NCI-H526 (cell line): ENCODE measurements at regions not wholly inside any gene's neighbourhood (a gene's known extent, or its start where the extent isn't known, plus 50 kb on each side); places are given as distances from the start of the nearest gene placed in this dataset.
A peak's percentile ranks its signal among the peaks of the same experiment; 100 is the strongest.

Source experiments
- DNase-seq, 2 experiments: peaks; one replicate each; lab custom pipeline; 2025; lab: John Stamatoyannopoulos, UW

DNA sequence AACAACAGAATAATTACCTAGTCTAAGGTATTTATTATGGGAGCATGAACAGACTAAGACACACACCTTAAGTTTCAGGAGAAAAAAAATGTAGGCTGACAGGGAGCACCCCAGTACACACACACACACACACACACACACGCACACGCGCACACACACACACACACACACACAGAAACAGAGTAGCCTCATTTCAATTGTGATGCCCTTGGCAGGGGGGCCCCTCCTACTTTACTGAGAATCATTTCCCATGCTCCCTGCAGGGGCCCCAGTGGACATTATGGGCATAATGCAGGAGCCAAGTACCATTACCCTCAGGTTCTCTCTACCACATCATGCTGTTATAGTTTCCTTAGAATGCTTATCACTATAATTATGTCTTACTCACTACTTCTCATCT is 104.9 kb downstream of the CDC7 start:
- no peak for DNase-seq

GRCh38 chr1:91606546-91607078 is 106.0 kb downstream of the CDC7 start:
- no peak for DNase-seq

GRCh38 chr1:91607686-91608085 is 107.0 kb downstream of the CDC7 start:
- peak; percentile 88 to 95 for DNase-seq

DNA sequence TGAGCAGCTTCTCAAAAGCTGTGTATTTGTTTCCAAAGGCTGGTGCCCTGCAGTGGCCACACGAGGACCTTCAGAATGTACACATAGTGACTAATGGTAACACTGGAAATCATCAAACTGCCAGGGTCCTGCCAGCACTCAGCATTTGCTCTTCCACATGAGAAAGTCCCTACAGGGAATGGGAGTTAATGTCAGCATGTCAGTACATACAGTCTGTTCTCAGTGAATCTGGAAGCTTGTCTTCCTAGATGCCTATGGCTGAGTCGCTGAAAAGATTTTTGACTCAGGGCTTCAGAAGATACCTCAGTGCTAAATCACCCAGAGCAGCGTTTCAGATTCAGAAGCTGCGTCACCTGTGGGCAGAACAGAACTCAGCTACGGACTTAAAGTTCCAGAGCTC is 108.2 kb downstream of the CDC7 start:
- DNase-seq: peak in 1 of 2 experiments; percentile 17

DNA sequence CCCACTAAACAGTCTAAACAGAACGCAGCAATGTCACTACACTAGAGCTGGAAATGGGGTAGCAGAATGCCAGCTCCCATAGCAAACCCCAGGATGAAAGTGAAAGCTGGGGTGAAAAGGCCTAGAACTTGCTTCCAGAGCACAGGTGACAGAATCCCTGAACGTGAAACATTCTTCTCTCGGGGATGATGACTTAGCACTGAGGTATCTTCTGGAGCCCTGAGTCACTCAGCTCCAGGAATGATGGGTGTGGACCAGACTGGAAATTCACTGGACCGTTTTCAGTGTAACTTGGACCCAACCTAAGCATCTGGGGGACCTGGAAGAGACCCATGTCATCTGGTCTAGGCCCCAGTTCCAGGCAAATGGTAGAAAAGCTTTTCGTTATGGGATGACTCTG is 108.9 kb downstream of the CDC7 start:
- DNase-seq: no peak

DNA sequence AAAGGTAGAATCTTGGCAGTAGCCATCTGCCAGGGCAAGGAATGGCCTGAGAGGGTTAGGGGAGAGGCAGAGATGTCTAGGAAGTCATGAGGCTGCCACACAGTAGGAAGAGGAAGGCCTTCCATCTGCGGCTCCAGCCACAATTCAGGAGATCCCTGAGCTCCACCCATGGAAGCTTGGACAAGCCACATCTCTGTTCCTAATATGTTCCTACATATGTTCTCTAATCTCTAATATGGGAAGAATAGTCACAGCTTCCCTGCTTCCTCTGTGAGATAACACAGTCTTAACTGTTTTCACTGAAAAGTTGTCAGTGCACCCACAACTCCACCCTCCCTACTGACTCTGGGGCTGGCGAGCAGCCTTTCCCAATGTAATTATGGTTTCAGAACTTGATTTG is 109.5 kb downstream of the CDC7 start:
- no peak for DNase-seq

- DNase-seq: no peak
Observed at GRCh38 chr1:91610789-91611188, 110.1 kb downstream of the CDC7 start.

DNA sequence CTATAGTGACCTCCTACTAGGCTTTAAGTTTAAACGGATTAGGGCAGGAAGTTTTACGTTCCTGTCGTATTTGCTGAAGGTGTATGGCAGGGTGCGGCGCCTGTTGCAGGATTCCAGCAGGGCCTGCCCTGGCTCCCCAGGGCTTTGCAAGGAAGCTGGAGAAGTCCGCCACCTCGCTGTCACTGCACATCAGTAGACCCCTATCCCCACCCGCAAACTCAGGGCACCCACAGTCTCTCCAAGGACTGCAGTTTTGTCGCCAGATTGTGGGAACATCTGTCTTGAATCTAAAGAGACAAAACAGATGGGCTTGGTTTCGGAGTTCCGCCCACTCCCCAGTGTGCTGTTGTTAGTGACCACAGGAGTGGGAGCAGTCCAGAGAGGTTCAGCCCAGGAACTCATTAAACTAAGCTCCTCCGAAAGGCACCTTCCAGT is 110.8 kb downstream of the CDC7 start:
- DNase-seq: no peak

DNA sequence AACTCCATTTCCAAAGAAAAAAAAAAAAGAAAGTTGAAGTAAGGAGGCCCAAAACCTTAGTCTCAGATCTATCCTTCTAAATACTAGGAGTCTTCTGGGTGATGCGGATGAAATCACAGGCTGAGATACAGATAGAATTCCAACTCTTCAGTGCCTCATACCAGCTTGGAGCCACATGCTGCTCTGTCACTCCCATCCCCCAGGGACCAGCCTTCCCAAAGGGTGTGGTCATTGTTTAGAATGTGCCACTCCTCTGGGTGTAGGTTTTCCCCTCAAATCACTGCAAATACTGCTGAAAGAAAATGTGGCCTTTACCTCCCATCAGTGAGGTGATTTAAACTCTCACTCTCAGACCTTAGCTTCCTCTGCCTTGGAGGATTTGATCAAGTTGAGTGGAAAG is 112.9 kb downstream of the CDC7 start:
- DNase-seq: peak in 1 of 2 experiments; percentile 27

GRCh38 chr1:91616712-91617111 is 116.1 kb downstream of the CDC7 start:
- DNase-seq: no peak

GRCh38 chr1:91617285-91617765 is 116.7 kb downstream of the CDC7 start:
- DNase-seq: peak; percentile 3 to 53

- DNase-seq: no peak
Observed at GRCh38 chr1:91619881-91620280, 119.2 kb downstream of the CDC7 start.

- no peak for DNase-seq
Observed at GRCh38 chr1:91621360-91621759, 120.7 kb downstream of the CDC7 start.

- DNase-seq: no peak
Observed at GRCh38 chr1:91621907-91622306, 121.3 kb downstream of the CDC7 start.

GRCh38 chr1:91622616-91623015 is 122.0 kb downstream of the CDC7 start:
- DNase-seq: no peak

- no peak for DNase-seq
Observed at GRCh38 chr1:91623020-91623419, 122.4 kb downstream of the CDC7 start.

GRCh38 chr1:91624331-91624730 is 123.7 kb downstream of the CDC7 start:
- no peak for DNase-seq
